B cell (primary cell): ENCODE measurements at regions not wholly inside any gene's neighbourhood (a gene's known extent, or its start where the extent isn't known, plus 50 kb on each side); places are given as distances from the start of the nearest gene placed in this dataset.

Experiments
- ATAC-seq: fragments of 200-7000 bp; cut with Tn5 transposase; one replicate; pipeline ENCODE4 v1.10.0; 2021; ENCODE audit warnings: low read depth, mild to moderate bottlenecking, moderate number of reproducible peaks, moderate library complexity
- CTCF ChIA-PET: fragments of 350-600 bp; sonication (Branson Sonifier 250); formaldehyde crosslinking; loops from one replicate; lab custom pipeline; 2021; ENCODE audit warnings: antibody characterized with exemption, inconsistent platforms; lab: Charles Lee
- POLR2A ChIA-PET: fragments of 350-600 bp; sonication (Branson Sonifier 250); formaldehyde crosslinking; loops from one replicate; lab custom pipeline; 2021; ENCODE audit warnings: antibody characterized with exemption; lab: Charles Lee
- DNase-seq: peaks from one replicate; pipeline ENCODE4 v3.0.0; 2013
- H2AFZ ChIP-seq: 2 replicates; pipeline ENCODE4 v1.6.1; 2012; ENCODE audit warnings: mild to moderate bottlenecking, low read depth, low read length; ENCODE audit not compliant: insufficient read depth, poor library complexity, severe bottlenecking
- H3K27ac ChIP-seq, 2 donors: 1 replicate in 1 of 2; 2 replicates in 1 of 2; pipeline ENCODE4 v1.5.1; 2012 to 2013; ENCODE audit warnings: low read length in 2 of 2, mild to moderate bottlenecking in 2 of 2, moderate library complexity in 1 of 2
- H3K27me3 ChIP-seq, 4 experiments: fragments of 200-600 bp in 1 of 4; sonication (generic) in 1 of 4; replicated peaks in 1 of 4; 1 replicate in 2 of 4; 2 replicates in 2 of 4; pipeline versions ENCODE4 v1.6.1 to v1.7.0; 2013 to 2016; ENCODE audit warnings: low read length in 3 of 4, mild to moderate bottlenecking in 2 of 4, mixed read lengths in 1 of 4, moderate library complexity in 1 of 4; ENCODE audit not compliant: insufficient read depth in 4 of 4, control insufficient read depth in 3 of 4; ENCODE audit errors: control extremely low read depth in 1 of 4
- H3K36me3 ChIP-seq, 2 experiments: replicated peaks in 1 of 2; 1 replicate in 1 of 2; 2 replicates in 1 of 2; pipeline versions ENCODE4 v1.6.1 to v1.7.1; 2013; ENCODE audit warnings: low read length in 1 of 2; ENCODE audit not compliant: insufficient read depth in 2 of 2, control insufficient read depth in 1 of 2; ENCODE audit errors: control extremely low read depth in 1 of 2, extremely low read depth in 1 of 2
- H3K4me1 ChIP-seq, 2 donors: fragments of 200-600 bp in 1 of 2; sonication (generic) in 1 of 2; 1 replicate in 1 of 2; 2 replicates in 1 of 2; pipeline versions ENCODE4 v1.5.1 to v1.6.1; 2013 to 2017; ENCODE audit warnings: low read length in 2 of 2; ENCODE audit not compliant: control insufficient read depth in 2 of 2, insufficient read depth in 2 of 2
- H3K4me2 ChIP-seq: replicated peaks from 2 replicates; pipeline ENCODE3; 2012; ENCODE audit warnings: mild to moderate bottlenecking, low read depth, low read length; ENCODE audit not compliant: poor library complexity, severe bottlenecking
- H3K4me3 ChIP-seq, 5 experiments: fragments of 200-600 bp in 1 of 5; sonication (generic) in 1 of 5; 1 replicate in 3 of 5; 2 replicates in 2 of 5; pipeline versions ENCODE4 v1.5.1 to v1.7.0; 2011 to 2016; ENCODE audit warnings: low read length in 4 of 5, mild to moderate bottlenecking in 4 of 5, low read depth in 2 of 5, control low read depth in 1 of 5, moderate library complexity in 1 of 5; ENCODE audit not compliant: insufficient read depth in 1 of 5; ENCODE audit errors: control extremely low read depth in 1 of 5, extremely low read depth in 1 of 5
- H3K79me2 ChIP-seq: fragments of 200-600 bp; sonication (generic); one replicate; pipeline ENCODE4 v1.6.0; 2016; ENCODE audit warnings: low read length; ENCODE audit not compliant: control insufficient read depth, insufficient read depth
- H3K9ac ChIP-seq: fragments of 200-600 bp; sonication (generic); 2 replicates; pipeline ENCODE4 v1.6.1; 2017; ENCODE audit warnings: mild to moderate bottlenecking, low read length, moderate library complexity
- H3K9me3 ChIP-seq, 3 donors: one replicate each; pipeline versions ENCODE4 v1.6.1 to v1.7.1; 2013; ENCODE audit warnings: low read length in 2 of 3; ENCODE audit not compliant: control insufficient read depth in 2 of 3, insufficient read depth in 1 of 3; ENCODE audit errors: control extremely low read depth in 1 of 3
- H4K20me1 ChIP-seq: 2 replicates; pipeline ENCODE4 v1.6.0; 2012; ENCODE audit warnings: mild to moderate bottlenecking, low read length; ENCODE audit not compliant: insufficient read depth, control insufficient read depth, poor library complexity, severe bottlenecking
- H3K27ac Mint-ChIP-seq: one replicate; pipeline ENCODE4 v1.8.0; 2021; ENCODE audit warnings: mixed read lengths
- H3K27me3 Mint-ChIP-seq: one replicate; pipeline ENCODE4 v1.8.0; 2021; ENCODE audit warnings: mixed read lengths
- H3K4me1 Mint-ChIP-seq: one replicate; pipeline ENCODE4 v1.8.0; 2021; ENCODE audit warnings: mixed read lengths
- H3K4me3 Mint-ChIP-seq: one replicate; pipeline ENCODE4 v1.8.0; 2021; ENCODE audit warnings: mixed read lengths
- H3K9me3 Mint-ChIP-seq: one replicate; pipeline ENCODE4 v1.8.0; 2022; ENCODE audit warnings: mixed read lengths; ENCODE audit not compliant: insufficient read depth
- EZH2 ChIP-seq: IDR thresholded peaks from 2 replicates; pipeline ENCODE4 v1.6.1; 2012; ENCODE audit warnings: borderline replicate concordance, low read depth, mild to moderate bottlenecking, moderate library complexity, low read length; ENCODE audit not compliant: insufficient read depth, poor library complexity, severe bottlenecking
- WGBS: methylation state at CpG from one replicate; pipeline ENCODE4 v1.1.5; 2013; ENCODE audit warnings: missing lambda C conversion rate; ENCODE audit not compliant: insufficient coverage; 5-methylcytosine and 5-hydroxymethylcytosine counted together
- intact Hi-C: fragments of 100-400 bp; cut with micrococcal nuclease; formaldehyde crosslinking; loops from one replicate; pipeline ENCODE4 v1.10.0; 2022
- TF ChIP-seq, protein P1 (sequence below): fragments of 200-600 bp; IDR thresholded peaks from one replicate; pipeline ENCODE4 v1.8.0; 2022; ENCODE audit warnings: antibody characterized with exemption, mild to moderate bottlenecking

DNA sequence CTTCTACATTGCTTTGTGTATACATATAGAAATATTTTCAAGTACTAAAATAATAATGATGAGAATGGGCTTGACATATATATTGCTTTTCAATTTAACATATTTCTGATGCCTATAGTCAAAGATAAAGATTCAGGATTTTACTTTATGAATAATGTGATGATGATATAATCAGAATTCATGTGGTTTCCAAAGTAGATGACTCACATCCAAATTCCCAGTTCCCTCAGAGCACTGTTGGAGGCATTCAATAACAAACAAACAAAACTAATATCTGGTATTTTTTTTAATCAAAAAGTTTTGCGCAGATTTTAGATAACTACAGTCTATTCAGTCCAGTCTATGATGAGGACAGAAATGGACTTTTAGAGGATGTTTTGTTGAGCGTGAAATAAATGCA lies 2094.5 kb upstream of the CELF4 start:
- no peak overlapping the region for H3K27ac Mint-ChIP-seq
- Histone ChIP-seq H3K4me2 (no peak overlapping the region), H3K79me2 (no peaks in the 10 kb centered on the region), H3K9me3 (peaks cover 0 to 3% (median 0%) of the 10 kb centered on the region in 3 donors), H3K4me3 (no peak overlapping the region), H3K27ac (no peak overlapping the region), H3K36me3 (no peaks in the 10 kb centered on the region), H3K9ac (no peak overlapping the region), H4K20me1 (no peaks in the 10 kb centered on the region), H3K4me1 (no peaks in the 10 kb centered on the region), H2AFZ (no peak overlapping the region), H3K27me3 (no peaks in the 10 kb centered on the region)
- H3K4me1 Mint-ChIP-seq = no peaks in the 10 kb centered on the region
- ChIA-PET CTCF (no interaction called here), POLR2A (no interaction called here)
- no CpG with 5 or more reads among the region's 2 CpGs for WGBS
- intact Hi-C loops = no loop called here
- ATAC-seq = no peak
- H3K27me3 Mint-ChIP-seq = no peaks in the 10 kb centered on the region
- H3K4me3 Mint-ChIP-seq = no peak overlapping the region
- no peak for DNase-seq
- peaks cover 2% of the 10 kb centered on the region for H3K9me3 Mint-ChIP-seq
- no peak for TF ChIP-seq EZH2
- TF ChIP-seq, protein P1, sequence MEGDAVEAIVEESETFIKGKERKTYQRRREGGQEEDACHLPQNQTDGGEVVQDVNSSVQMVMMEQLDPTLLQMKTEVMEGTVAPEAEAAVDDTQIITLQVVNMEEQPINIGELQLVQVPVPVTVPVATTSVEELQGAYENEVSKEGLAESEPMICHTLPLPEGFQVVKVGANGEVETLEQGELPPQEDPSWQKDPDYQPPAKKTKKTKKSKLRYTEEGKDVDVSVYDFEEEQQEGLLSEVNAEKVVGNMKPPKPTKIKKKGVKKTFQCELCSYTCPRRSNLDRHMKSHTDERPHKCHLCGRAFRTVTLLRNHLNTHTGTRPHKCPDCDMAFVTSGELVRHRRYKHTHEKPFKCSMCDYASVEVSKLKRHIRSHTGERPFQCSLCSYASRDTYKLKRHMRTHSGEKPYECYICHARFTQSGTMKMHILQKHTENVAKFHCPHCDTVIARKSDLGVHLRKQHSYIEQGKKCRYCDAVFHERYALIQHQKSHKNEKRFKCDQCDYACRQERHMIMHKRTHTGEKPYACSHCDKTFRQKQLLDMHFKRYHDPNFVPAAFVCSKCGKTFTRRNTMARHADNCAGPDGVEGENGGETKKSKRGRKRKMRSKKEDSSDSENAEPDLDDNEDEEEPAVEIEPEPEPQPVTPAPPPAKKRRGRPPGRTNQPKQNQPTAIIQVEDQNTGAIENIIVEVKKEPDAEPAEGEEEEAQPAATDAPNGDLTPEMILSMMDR = no peak

DNA sequence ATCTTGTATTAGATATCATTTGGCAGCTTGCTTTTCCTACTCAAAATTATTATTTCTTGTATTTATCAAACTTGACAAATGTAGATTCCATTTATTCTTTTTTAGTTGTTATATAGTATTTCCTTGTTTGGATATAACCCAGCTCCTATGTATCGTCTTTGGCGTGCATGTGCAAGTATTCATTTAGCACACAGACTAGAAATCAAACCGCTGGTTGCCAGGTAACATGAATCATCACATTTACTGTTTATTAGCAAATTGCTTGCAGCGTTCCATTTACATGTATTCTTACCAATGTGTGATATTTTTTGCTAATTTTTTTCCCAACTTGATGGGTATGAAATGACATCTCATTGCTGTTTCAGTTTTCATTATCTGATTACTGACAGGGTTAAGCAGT lies 2089.7 kb upstream of the CELF4 start:
- H3K4me2 ChIP-seq = no peak overlapping the region
- H3K4me3 ChIP-seq = no peak overlapping the region
- H3K79me2 ChIP-seq = no peaks in the 10 kb centered on the region
- Mint-ChIP-seq H3K27me3 (no peaks in the 10 kb centered on the region), H3K4me1 (no peaks in the 10 kb centered on the region), H3K27ac (no peak overlapping the region), H3K9me3 (no peaks in the 10 kb centered on the region), H3K4me3 (no peak overlapping the region)
- intact Hi-C loops = no loop called here
- WGBS = 100% methylated on average over 1 of the region's 4 CpGs
- POLR2A ChIA-PET = no interaction called here
- TF ChIP-seq EZH2 = no peak
- TF ChIP-seq, protein P1 = no peak
- H3K27ac ChIP-seq = no peak overlapping the region
- no peaks in the 10 kb centered on the region for H3K9me3 ChIP-seq
- ATAC-seq (no peak), DNase-seq (no peak)
- H3K4me1 ChIP-seq = no peaks in the 10 kb centered on the region
- H3K27me3 ChIP-seq = no peaks in the 10 kb centered on the region
- H2AFZ ChIP-seq = no peak overlapping the region
- H4K20me1 ChIP-seq = no peaks in the 10 kb centered on the region
- CTCF ChIA-PET = no interaction called here
- H3K9ac ChIP-seq = no peak overlapping the region
- H3K36me3 ChIP-seq = no peaks in the 10 kb centered on the region
